PC-9 (cell line): ENCODE measurements at regions not wholly inside any gene's neighbourhood (a gene's known extent, or its start where the extent isn't known, plus 50 kb on each side); places are given as distances from the start of the nearest gene placed in this dataset.

ENCODE experiments used
- CTCF ChIP-seq: fragments of 200-600 bp; sonication (generic); conservative IDR thresholded peaks from 2 replicates; pipeline ENCODE4 v1.6.1; 2017; ENCODE audit warnings: mixed run types, antibody characterized with exemption, mild to moderate bottlenecking, moderate library complexity
- EZH2 ChIP-seq: fragments of 200-600 bp; sonication (generic); IDR thresholded peaks from 2 replicates; pipeline ENCODE4 v1.8.0; 2017; ENCODE audit warnings: antibody characterized with exemption, low read depth

DNA sequence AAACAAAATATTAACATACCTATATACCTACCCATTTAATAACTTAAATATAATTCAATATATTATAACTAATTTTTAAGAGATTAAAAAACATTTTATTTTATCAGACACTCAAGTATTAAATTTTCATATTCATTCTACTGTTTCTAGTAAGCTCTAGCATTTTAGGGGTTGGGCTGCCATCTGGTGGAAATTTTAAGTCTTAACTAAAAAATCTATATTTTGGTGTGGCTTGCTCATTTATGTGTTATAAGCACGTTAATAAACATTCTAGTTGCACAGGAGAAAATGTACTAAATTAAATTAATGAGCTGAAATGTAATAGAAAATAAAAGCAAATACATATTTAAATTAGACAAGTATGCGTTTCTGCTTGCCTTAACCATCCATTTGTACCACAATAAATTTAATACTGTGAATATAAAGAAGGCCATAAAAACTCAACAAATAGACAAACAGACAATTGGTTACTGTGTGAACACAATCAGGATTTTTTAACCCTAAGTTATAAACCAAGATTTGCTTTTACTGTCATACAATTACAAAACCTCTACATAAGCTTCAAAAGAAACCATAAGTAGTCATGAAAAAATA, 1728.3 kb upstream of the CDH9 start:
- TF ChIP-seq CTCF (peak; percentile 65), EZH2 (no peak)
